ENCODE measurements at regions not wholly inside any gene's neighbourhood (a gene's known extent, or its start where the extent isn't known, plus 50 kb on each side); places are given as distances from the start of the nearest gene placed in this dataset.
"Not testable (repeated sequence)": the region's sequence is repeated elsewhere in the genome, so short reads cannot be mapped to it uniquely, and the experiment has no call there.

DNA sequence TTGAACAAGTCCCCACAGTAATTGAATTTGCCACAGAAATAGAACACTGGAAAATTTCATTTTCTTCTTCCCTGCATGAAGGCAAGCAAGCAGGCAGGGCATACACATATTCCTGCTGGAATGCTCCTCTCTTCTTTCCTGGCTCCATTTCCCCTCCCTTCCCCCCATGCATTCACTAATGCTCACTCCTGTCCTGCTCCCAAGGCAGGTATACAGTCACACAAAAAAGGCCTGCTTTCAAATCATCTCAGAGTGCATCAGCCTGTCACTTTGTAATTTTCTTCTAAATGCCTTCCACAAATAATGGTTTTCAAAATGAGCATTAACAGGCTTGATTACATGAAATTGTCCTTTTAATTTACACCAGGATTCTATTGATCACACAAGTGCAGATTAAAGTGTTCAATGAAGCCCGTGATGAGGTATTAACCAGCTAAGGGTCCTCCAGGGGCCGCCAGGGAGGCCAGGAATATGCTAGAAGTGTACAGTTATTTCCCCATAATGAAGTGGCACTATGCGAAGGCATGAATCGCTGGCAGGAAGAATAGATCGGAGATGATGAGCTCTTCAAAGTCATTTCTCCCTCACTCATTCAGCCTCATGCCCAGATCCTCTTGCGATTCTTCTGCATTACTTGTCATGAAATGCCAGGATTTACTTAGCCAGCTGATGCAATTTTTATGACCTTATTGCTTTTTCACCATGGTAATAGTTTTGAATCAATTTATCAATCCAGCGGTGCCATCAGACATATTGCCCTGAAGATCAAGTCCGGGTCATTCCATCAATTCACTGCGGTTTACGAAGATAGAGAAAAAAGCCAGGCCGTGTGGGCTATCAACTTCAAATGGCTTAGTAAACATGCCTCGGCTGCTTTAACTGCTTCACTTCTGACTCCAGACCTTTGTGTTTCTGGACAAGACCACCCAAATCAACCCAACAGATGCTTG, 243.5 kb downstream of the GPAT3 start:
- in situ Hi-C loops (cut with HindIII; ENCODE audit: low sequenced_read_pairs), result no loop called here

DNA sequence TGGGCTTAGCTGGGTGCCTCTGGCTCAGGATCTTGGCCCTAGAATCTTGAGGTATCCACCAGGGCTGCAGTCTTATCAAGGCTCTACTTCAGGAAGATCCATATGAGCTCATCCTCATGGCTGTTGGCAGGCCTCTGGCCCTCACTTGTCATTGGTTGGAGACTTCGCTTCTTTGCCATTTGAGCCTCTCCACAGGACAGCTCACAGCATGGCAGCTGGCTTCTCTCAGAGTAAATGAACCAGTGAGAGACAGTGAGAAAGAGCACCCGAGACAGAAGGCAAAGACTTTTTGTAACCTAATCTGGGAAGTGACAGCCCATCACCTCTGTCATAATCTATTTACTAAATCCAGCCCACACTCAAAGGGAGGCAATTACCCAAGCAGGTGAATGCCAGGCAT, 236.8 kb downstream of the GPAT3 start:
- no peak for DNase-seq (ENCODE audit: low spot score)
- in situ Hi-C loops (cut with HindIII; ENCODE audit: low sequenced_read_pairs), result no loop called here

More for the DNA sequence above, 243.5 kb downstream of the GPAT3 start:
- no peak for DNase-seq (ENCODE audit: low spot score)

DNA sequence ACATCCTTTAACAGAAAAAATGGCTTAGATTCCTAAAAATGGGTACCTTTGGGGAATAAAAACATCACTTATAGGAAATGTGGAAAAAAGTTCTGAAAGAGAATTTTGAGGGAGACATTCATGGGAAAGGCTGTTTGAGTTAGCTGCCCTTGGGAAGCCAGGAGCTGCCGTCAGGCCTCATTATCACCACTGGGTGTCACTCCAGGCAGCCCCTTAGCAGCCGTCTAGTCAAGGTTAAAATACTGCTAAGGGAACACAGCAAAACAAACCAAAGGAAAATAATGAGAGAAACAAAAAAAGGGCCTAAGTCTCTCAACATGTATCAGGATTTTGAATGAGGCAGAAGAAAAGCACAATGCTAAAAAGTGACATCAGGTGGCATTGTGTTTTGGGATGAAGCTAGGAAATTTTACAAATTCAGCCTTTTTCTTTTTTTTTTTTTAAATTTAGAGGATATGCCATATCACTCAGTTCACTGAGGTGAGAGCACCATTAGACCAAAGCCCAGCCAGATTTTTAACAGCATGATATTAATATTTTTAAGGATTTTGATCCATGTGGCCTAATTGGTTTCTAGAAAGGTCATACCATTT, 235.3 kb downstream of the GPAT3 start:
- peak; percentile 20 for DNase-seq (ENCODE audit: low spot score)
- in situ Hi-C loops (cut with HindIII; ENCODE audit: low sequenced_read_pairs), result no loop called here

DNA sequence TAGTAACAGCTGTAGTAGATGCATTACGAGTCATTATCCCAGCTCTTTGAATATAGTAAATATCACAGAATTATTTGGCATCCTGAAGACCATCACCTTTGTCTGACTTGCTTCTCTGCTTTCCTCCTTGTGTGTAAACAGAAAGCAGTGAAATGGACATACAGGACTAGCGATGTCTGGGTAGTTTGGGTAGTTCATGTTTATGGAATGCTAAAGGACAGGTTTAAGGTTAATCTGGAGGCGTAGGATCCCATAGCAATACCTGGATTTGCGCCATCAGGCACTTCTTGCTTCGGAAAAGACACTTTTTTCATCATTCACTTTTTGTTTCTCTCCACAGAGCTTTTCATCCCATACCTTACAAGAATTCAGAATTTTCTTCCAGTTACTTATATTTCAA, 232.2 kb downstream of the GPAT3 start:
- no peak for DNase-seq (ENCODE audit: low spot score)
- in situ Hi-C loops (cut with HindIII; ENCODE audit: low sequenced_read_pairs), result no loop called here

DNA sequence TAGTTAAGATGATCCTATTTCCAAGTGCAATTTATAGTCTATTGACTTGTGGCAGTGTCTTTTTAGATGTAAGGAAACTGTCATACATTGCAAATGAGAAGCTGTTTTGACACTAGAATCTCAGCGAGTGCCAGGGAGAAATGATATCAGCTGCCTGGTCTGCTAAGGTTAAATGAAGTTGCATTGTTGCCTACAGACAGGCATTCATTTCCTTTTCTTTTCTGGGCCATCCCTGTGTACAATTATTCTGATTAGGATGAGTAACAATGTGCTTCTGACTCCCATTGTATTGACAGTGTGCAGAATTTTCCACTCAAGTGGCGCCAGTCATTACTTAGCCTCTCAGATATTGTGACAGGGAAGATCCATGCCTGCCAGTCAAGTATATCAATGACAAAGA, 231.2 kb downstream of the GPAT3 start:
- DNase-seq (ENCODE audit: low spot score), result no peak
- in situ Hi-C loops (cut with HindIII; ENCODE audit: low sequenced_read_pairs), result no loop called here

DNA sequence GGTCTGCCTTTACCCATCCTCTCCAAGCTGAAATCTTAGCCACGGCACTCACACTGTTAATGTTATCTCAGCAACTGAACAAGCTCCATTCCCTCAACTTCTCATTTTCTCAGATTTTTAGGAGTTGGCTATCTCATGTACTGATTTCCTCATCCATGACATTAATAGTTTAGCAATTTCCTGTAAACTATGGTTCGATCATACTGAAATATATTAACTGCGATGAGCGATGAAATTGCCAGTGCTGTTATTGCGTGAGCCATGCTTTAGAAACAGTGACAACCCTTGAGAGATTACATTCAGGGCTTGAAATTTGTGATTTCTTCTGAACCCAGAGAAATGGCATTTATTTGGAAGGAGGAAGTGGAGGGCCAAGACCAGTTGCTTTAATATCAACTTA, 223.7 kb downstream of the GPAT3 start:
- in situ Hi-C loops (cut with HindIII; ENCODE audit: low sequenced_read_pairs), result no loop called here
- no peak for DNase-seq (ENCODE audit: low spot score)

DNA sequence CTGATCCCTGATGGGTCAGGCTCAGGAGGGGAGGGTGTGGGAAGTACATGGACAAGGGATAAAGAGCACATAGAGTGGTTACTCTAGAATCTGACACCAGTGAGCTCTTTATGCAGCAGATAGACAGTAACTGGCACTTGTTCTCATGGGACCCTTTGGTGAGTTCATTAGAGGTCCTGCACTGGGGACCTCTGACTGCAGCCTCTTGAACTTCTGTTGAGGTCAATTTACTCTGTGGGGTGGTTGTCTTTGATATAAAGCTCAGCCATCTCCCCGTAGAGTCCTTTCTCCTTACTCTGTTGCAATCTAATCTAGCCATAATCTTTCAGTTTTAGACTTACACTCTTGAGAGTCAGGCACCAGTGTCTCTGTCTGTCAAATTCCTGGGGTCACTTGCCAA, 222.4 kb downstream of the GPAT3 start:
- in situ Hi-C loops (cut with HindIII; ENCODE audit: low sequenced_read_pairs), result no loop called here
- DNase-seq (ENCODE audit: low spot score), result no peak

DNA sequence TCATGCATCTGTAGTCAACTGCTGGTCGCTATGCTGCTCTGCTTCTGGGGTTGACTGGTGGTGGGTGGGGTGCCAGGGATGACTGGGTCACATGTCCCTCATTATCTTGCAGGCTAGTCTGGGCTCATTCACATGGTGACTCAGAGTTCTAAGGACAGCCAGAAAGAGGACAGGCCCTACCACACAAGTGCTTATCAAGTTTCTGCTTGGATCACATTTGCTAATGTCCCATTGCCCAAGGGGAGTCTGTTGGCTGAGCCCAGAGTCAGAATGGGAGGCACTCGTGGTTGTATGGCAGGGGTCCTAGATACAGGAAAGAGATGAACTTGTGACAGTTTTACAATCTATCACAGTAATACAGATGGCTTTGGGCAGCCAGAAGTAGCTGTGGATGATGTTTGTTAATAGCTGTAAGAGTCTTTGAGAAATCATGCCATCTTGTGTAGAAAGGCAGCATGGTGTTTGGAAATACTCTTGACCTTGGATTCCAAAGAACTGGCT, 221.3 kb downstream of the GPAT3 start:
- in situ Hi-C loops (cut with HindIII; ENCODE audit: low sequenced_read_pairs), result no loop called here
- no peak for DNase-seq (ENCODE audit: low spot score)

DNA sequence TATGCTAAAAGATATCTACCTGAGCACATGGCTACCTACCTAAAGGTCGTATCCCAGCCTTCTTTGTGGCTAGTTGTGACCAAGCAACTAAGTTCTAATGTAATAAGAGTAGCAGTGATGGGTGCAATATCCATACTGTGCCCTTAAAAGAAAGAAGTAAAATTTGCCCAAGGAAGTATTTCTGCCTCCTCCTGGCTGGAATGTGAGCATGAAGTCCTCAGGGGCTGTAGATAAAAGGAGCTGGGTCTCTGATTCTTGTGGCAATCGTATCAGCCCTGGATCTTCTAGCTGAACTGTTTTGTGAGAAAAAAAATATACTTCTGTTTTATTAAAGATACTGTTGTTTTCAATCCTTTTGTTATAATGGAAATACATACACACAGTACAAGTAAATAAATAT, 217.4 kb downstream of the GPAT3 start:
- in situ Hi-C loops (cut with HindIII; ENCODE audit: low sequenced_read_pairs), result no loop called here

DNA sequence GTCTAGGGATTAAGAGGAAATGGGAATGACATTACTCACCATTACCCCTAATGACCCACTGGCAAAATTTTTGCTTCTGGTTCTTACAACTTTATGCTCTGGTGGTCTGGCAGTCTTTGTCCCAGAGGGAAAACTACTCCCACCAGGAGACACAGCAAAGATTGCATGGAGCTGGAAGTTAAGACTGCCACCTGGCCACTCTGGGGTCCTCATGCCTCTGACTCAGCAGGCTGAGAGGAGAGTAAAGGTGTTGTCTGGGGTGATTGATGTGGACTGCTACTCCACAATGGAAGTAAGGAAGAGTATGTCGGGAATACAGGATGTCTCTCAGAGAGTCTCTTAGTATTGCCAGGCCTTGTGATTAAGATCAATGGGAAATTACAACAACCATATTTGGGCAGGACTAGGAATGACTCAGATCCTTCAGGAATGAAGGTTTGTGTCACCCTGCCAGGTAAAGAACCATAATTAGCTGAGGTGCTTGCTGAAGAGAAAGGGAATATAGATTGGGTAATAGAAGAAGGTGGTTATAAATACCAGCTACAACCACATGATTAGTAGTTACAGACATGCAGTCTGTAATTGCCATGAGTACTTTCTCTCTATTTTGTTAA, 215.5 kb downstream of the GPAT3 start:
- in situ Hi-C loops (cut with HindIII; ENCODE audit: low sequenced_read_pairs), result no loop called here

More for the DNA sequence above, 217.4 kb downstream of the GPAT3 start:
- no peak for DNase-seq (ENCODE audit: low spot score)

DNA sequence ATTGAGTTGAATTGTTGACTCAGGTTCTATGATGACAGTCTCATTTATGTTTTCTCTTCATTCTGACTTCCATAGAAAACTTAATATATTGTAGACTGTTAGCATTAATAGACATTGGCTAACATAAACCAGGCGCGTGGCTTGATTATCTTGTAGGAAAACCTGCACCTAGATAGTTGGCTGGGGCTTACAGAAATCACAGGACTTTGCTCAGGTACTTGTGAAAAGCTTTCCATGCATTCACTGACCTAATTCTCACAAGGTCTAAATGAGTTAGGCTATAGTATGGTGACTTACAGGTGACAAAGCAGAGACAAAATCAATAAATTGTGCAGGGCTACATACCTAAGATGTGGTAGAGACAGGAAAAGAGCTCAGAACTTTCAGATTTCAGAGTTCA, 212.8 kb downstream of the GPAT3 start:
- in situ Hi-C loops (cut with HindIII; ENCODE audit: low sequenced_read_pairs), result no loop called here
- DNase-seq (ENCODE audit: low spot score), result no peak

More for the DNA sequence above, 215.5 kb downstream of the GPAT3 start:
- DNase-seq (ENCODE audit: low spot score), result no peak

DNA sequence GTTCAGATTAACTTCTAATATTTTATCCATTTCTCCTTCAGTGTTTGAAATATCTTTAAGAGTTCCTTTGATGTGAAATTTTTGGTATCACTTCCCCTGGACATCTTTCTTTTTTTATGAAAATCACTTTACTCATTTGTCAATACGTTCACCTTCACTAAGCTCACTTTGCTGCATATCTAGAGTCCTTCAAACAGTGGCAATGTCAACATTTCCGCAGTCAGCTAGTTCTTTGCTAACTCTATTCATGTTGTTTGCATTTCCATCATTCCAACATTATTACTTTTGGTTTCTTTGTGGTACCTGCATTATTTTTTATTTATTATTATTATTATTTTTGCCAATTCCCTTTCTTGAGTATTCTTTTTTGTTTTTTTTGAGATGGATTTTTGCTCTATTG, 203.0 kb downstream of the GPAT3 start:
- no peak for DNase-seq (ENCODE audit: low spot score)
- in situ Hi-C loops (cut with HindIII; ENCODE audit: low sequenced_read_pairs), result no loop called here

DNA sequence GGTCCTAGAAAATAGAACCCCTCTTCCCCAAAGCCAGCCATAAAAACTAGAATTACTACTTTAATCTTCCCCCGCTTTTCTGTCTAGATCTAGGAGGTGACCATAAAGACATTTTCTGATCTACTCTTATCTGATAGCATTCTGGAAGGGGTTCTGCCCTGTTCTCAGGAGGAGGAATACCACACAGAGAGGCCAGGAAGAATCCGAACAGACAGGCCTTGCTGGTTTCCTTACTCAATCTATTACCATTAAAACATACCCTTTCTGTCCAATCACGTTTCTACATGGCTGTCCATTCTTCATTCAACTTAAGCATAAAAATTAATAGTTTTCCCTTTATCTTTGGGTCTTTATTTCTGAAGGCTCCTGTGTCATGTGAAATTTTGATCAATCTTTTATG, 198.7 kb downstream of the GPAT3 start:
- DNase-seq (ENCODE audit: low spot score), result no peak
- in situ Hi-C loops (cut with HindIII; ENCODE audit: low sequenced_read_pairs), result no loop called here

DNA sequence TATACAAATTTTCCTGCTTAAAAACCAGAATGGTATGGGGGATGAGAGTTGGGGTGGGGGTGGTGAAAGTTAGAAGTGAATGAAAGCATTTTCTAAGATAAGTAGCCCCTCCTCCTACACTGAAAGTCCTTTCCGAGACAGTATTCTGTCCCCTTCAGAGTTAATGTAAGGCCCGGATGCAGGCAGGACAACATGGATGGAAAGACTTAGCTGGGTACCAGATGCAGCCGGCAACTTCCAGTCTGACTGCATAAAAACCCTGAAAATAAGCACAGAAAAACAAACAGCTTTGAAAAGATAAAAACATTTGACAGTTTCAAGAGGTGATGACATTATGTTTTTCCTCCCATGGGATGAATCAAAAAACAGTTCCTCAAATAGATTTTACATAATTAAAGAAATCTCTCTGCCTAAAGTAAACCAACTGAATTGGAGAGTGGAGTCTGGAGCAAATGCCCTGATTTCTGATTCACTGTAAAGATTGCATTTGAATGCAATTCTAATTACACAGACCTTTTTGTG, 196.3 kb downstream of the GPAT3 start:
- in situ Hi-C loops (cut with HindIII; ENCODE audit: low sequenced_read_pairs), result no loop called here
- DNase-seq (ENCODE audit: low spot score), result no peak

DNA sequence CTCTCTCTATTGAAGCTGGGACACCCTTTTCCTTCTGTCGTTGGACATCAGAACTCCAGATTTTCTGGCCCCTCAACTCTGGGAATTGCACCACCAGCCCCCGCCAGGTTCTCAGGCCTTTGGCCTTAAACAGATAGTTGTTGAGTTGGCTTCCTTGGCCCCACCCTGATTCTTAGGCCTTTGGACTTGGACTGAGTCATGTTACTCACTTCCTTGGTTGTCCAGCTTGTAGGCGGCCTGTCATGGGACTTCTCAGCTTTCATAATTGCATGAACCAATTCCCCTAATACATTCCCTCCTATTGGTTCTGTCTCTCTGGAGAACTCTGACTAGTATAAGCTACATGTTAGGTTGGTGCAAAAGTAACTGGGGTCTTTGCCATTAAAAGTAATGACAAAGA, 195.7 kb downstream of the GPAT3 start:
- in situ Hi-C loops (cut with HindIII; ENCODE audit: low sequenced_read_pairs), result no loop called here
- DNase-seq (ENCODE audit: low spot score), result no peak

DNA sequence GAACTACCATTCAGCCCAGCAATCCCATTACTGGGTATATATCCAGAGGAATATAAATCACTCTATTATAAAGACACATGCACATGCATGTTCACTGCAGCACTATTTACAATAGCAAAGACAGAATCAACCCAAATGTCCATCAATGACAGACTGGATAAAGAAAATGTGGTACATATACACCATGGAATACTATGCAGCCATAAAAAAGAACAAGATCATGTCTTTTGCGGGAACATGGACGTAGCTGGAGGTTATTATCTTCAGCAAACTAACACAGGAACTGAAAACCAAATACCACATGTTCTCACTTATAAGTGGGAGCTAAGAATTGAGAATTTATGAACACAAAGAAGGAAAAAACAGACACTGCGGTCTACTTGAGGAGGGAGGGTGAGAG, 195.1 kb downstream of the GPAT3 start:
- in situ Hi-C loops (cut with HindIII; ENCODE audit: low sequenced_read_pairs); DNase-seq (ENCODE audit: low spot score): not testable (repeated sequence)

DNA sequence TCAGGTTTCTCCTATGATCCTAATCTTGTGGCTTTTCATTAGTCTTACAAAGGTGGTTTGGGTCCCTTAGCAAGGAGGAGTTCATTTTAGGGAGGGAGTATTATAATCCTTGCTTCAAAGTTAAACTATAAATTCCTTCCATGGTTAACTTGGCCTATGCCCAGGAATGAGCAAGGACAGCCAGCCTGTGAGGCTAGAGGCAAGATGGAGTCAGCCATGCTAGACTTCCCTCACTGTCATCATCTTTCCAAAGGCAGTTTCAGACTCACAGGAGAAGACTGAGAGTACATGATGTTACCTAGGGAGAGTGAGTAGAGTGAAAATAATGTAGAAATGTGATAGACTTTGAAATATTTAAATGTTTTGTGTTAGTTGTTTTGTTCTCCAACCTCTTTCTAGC, 192.3 kb downstream of the GPAT3 start:
- in situ Hi-C loops (cut with HindIII; ENCODE audit: low sequenced_read_pairs), result no loop called here
- no peak for DNase-seq (ENCODE audit: low spot score)

DNA sequence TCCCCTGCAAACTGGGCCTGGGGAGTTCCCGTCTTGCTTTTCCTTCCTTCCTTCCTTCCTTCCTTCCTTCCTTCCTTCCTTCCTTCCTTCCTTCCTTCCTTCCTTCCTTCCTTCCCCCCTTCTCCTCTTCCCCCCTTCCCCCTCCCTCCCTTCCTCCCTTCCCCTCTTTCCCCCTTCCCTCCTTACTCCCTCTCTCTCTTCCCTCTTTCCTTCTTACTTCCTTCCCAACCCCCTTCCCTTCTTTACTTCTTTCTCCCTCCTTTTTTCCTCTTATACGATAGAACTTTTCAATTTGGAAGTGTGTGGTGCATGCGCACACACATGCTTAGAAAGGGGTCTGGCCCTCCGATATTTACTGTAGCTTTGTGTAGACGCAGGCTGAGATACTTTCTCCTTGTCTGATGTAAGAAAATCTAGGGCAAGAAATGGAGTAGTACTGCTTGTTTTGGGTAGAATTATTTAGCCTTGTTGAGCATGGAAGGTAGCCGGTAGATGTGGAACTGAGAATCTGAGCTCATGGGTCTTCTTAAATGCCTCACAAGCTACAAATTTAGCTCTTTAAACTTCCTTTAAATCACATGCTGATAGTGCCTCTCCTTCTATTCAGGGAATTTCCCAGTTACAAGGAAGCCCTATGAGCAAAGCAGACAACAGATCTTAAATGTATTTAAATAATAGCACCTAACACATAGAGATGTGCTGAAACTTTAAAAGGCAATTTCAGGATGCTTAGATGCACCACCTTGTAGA, 189.6 kb downstream of the GPAT3 start:
- in situ Hi-C loops (cut with HindIII; ENCODE audit: low sequenced_read_pairs), result no loop called here
- DNase-seq (ENCODE audit: low spot score), result no peak

Data from G401 (cell line).